PC-9 (cell line): ENCODE measurements at regions not wholly inside any gene's neighbourhood (a gene's known extent, or its start where the extent isn't known, plus 50 kb on each side); places are given as distances from the start of the nearest gene placed in this dataset.

Experiments
- BruUV-seq: library from RNA; stranded (reverse); fragments of 400-500 nt; replicated peaks from 2 replicates; lab custom pipeline; 2021; lab: Mats Ljungman, UMichigan
- CTCF ChIA-PET: fragments of 300-600 bp; sonication (Branson Sonifier 250); formaldehyde crosslinking; loops from one replicate; lab custom pipeline; 2022; ENCODE audit warnings: antibody characterized with exemption; lab: Charles Lee
- POLR2A ChIA-PET: fragments of 300-600 bp; sonication (Branson Sonifier 250); formaldehyde crosslinking; loops from one replicate; lab custom pipeline; 2022; ENCODE audit warnings: antibody characterized with exemption; ENCODE audit not compliant: unreplicated experiment; lab: Charles Lee
- DNase-seq, 2 experiments: peaks; one replicate each; pipeline versions ENCODE4 v3.0.0 to v3.0.0-alpha.2; 2015 to 2022; ENCODE audit warnings: mixed read lengths in 1 of 2
- H2AFZ ChIP-seq: fragments of 200-600 bp; sonication (generic); 2 replicates; pipeline ENCODE4 v1.8.1; 2017; ENCODE audit warnings: antibody characterized with exemption
- H3F3A ChIP-seq: fragments of 200-600 bp; sonication (generic); 2 replicates; pipeline ENCODE4 v1.8.1; 2017; ENCODE audit warnings: antibody characterized with exemption, mild to moderate bottlenecking, low read depth; ENCODE audit not compliant: insufficient read depth
- H3K27ac ChIP-seq: fragments of 200-600 bp; sonication (generic); 2 replicates; pipeline ENCODE4 v1.6.1; 2016; ENCODE audit warnings: mixed run types
- H3K27me3 ChIP-seq: fragments of 200-600 bp; sonication (generic); 2 replicates; pipeline ENCODE4 v1.6.1; 2016; ENCODE audit warnings: low read depth, mixed run types; ENCODE audit not compliant: insufficient read depth
- H3K36me3 ChIP-seq: fragments of 200-600 bp; sonication (generic); 2 replicates; pipeline ENCODE4 v1.6.1; 2016; ENCODE audit warnings: low read depth, mixed run types
- H3K4me1 ChIP-seq: fragments of 200-600 bp; sonication (generic); replicated peaks from 2 replicates; pipeline ENCODE4 v1.6.1; 2016; ENCODE audit warnings: mixed run types; ENCODE audit not compliant: insufficient read depth
- H3K4me2 ChIP-seq: fragments of 200-600 bp; sonication (generic); 2 replicates; pipeline ENCODE4 v1.6.1; 2017; ENCODE audit warnings: mixed run types
- H3K4me3 ChIP-seq: fragments of 200-600 bp; sonication (generic); 2 replicates; pipeline ENCODE4 v1.6.1; 2016; ENCODE audit warnings: mixed run types
- H3K79me2 ChIP-seq: fragments of 200-600 bp; sonication (generic); 2 replicates; pipeline ENCODE4 v1.6.1; 2017; ENCODE audit warnings: low read depth, mixed run types
- H3K9me2 ChIP-seq: fragments of 200-600 bp; sonication (generic); 2 replicates; pipeline ENCODE4 v1.8.1; 2017; ENCODE audit warnings: mild to moderate bottlenecking; ENCODE audit not compliant: insufficient read depth
- H3K9me3 ChIP-seq: fragments of 200-600 bp; sonication (generic); 2 replicates; pipeline ENCODE4 v1.8.1; 2016; ENCODE audit warnings: low read depth; ENCODE audit not compliant: insufficient read depth
- H4K20me1 ChIP-seq: fragments of 200-600 bp; sonication (generic); 2 replicates; pipeline ENCODE4 v1.8.1; 2017; ENCODE audit not compliant: insufficient read depth
- CTCF ChIP-seq: fragments of 200-600 bp; sonication (generic); conservative IDR thresholded peaks from 2 replicates; pipeline ENCODE4 v1.6.1; 2017; ENCODE audit warnings: mixed run types, antibody characterized with exemption, mild to moderate bottlenecking, moderate library complexity
- EZH2 ChIP-seq: fragments of 200-600 bp; sonication (generic); IDR thresholded peaks from 2 replicates; pipeline ENCODE4 v1.8.0; 2017; ENCODE audit warnings: antibody characterized with exemption, low read depth
- intact Hi-C: fragments of 100-400 bp; cut with micrococcal nuclease; formaldehyde crosslinking; loops from one replicate; pipeline ENCODE4 v1.10.0; 2022; ENCODE audit not compliant: unreplicated experiment

DNA sequence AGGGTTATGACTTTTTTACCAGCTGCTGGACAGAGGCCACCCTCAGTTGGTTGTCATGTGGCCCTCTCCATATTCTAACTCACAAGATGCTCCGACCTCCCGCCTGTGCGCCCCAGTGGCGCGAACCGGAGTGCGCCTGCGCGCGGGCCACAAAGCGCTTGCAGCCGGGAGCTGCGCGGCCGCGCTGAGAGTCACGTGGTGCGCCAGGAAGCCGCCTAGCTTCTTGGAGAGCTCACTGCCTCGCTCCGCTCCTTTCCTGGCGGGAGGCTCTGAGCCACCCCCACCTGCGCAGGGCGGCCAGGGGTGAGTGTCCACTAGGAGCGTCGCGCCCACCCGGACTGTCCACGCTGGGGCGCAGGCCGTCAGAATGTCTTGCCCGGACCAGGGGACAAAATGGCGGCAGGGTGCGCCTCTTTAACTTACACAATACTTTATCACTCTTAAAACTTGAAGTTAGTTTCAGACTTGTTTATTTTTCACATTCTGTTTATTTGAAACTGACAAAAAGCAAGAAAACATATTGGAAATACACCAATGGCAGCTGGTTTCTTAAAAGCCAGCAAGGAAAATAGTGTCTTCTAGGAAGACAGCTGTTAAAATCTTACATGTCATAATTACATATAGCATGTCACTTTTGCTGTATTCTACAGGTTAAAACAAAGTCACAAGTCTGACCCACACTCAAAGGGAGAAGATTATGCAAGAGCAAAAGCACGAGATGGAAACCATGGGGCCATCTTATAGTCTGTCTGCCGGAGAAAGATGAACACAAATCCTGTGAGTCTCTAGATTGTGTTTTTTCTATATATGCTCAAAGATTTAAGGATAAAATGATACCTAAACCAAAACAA, 357.9 kb downstream of the CNTNAP4 start:
- H3K27me3 ChIP-seq: no peaks in the 10 kb centered on the region
- H3K4me2 ChIP-seq: no peak overlapping the region
- no peaks in the 10 kb centered on the region for H3K9me2 ChIP-seq
- intact Hi-C loops: no loop called here
- no TSS peak for BruUV-seq
- no peaks in the 10 kb centered on the region for H3K79me2 ChIP-seq
- H3K9me3 ChIP-seq: no peaks in the 10 kb centered on the region
- H3F3A ChIP-seq: no peaks in the 10 kb centered on the region
- H3K36me3 ChIP-seq: no peaks in the 10 kb centered on the region
- no peak for TF ChIP-seq CTCF
- TF ChIP-seq EZH2: no peak
- ChIA-PET POLR2A (no interaction called here), CTCF (no interaction called here)
- no peak overlapping the region for H3K27ac ChIP-seq
- H3K4me1 ChIP-seq: no peaks in the 10 kb centered on the region
- no peaks in the 10 kb centered on the region for H4K20me1 ChIP-seq
- no peak for DNase-seq
- H2AFZ ChIP-seq: no peak overlapping the region
- H3K4me3 ChIP-seq: no peak overlapping the region

- TF ChIP-seq CTCF: 0 out of 2 replicates have a peak, but pooled peaks have one; percentile 20
- TF ChIP-seq EZH2: no peak
- H3K27me3 ChIP-seq: no peaks in the 10 kb centered on the region
- BruUV-seq: no TSS peak
- no peaks in the 10 kb centered on the region for H4K20me1 ChIP-seq
- ChIA-PET CTCF (no interaction called here), POLR2A (no interaction called here)
- no peaks in the 10 kb centered on the region for H3K79me2 ChIP-seq
- H3K27ac ChIP-seq: no peak overlapping the region
- intact Hi-C loops: no loop called here
- H3K36me3 ChIP-seq: no peaks in the 10 kb centered on the region
- no peak overlapping the region for H3K4me2 ChIP-seq
- H3K4me1 ChIP-seq: no peaks in the 10 kb centered on the region
- H3K9me2 ChIP-seq: no peaks in the 10 kb centered on the region
- H2AFZ ChIP-seq: no peak overlapping the region
- H3K9me3 ChIP-seq: no peaks in the 10 kb centered on the region
- H3F3A ChIP-seq: no peaks in the 10 kb centered on the region
- DNase-seq: no peak
- H3K4me3 ChIP-seq: no peak overlapping the region
These were observed 362.6 kb downstream of the CNTNAP4 start for GRCh38 chr16:76639685-76640289.

- no peaks in the 10 kb centered on the region for H4K20me1 ChIP-seq
- no peaks in the 10 kb centered on the region for H3K4me1 ChIP-seq
- no peaks in the 10 kb centered on the region for H3K9me2 ChIP-seq
- no peaks in the 10 kb centered on the region for H3K36me3 ChIP-seq
- TF ChIP-seq EZH2 (no peak), CTCF (no peak)
- H2AFZ ChIP-seq: no peak overlapping the region
- H3K4me3 ChIP-seq: no peak overlapping the region
- no peaks in the 10 kb centered on the region for H3K9me3 ChIP-seq
- ChIA-PET POLR2A (no interaction called here), CTCF (no interaction called here)
- H3K27ac ChIP-seq: no peak overlapping the region
- no peak overlapping the region for H3K4me2 ChIP-seq
- intact Hi-C loops: loop anchor here (5.0 to 10.0 kb wide), 2 partner anchors 524 to 863 kb away; no protein-coding TSS in a partner anchor
- H3K27me3 ChIP-seq: 0 out of 2 replicates have a peak, but pooled peaks cover 3% of the 10 kb centered on the region
- BruUV-seq: no TSS peak
- H3K79me2 ChIP-seq: no peaks in the 10 kb centered on the region
- DNase-seq: peak in 1 of 2 experiments; percentile 35
- H3F3A ChIP-seq: no peaks in the 10 kb centered on the region
These were observed 373.4 kb downstream of the CNTNAP4 start for GRCh38 chr16:76650582-76650981.
